ENCODE measurements at regions not wholly inside any gene's neighbourhood (a gene's known extent, or its start where the extent isn't known, plus 50 kb on each side); places are given as distances from the start of the nearest gene placed in this dataset.

DNA sequence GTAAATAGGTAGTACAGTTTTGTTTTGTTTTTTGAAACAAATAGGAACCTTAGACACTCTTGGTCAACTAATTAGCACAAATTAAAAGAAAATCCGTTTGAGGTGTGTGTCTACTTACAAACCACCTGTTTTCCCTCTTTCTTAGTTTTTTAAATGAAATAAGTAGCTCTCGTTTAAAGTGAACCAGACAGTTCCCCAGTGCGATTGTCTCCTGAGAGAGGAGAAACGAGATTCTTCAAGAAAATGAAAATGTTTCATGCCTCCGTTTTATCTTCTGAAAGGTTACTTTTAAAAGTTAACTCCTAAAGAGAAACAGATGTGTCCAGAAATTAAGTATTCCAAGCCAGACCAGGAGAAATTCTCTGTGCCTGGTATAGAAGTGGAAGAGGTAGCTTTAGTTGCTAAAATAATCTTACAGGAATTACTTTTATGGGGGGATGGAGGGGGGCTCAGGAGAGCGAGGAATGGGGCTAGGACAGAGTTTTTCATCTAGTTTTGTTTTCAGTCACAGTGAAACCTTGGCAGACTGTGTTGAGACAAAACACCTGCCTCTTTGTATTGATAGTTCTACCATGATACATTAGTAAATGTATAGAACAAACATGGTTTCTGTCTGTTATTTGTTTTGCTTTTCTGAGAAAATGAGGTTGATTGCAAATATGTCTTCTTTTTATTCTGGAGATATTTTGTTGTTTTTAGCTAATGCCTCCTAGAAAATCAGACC lies 155.1 kb upstream of the CNTN4 start:
- H3K27ac Mint-ChIP-seq (ENCODE audit: unreplicated experiment), result no peak overlapping the region
- H3K4me3 Mint-ChIP-seq (ENCODE audit: unreplicated experiment), result no peak overlapping the region
- TF ChIP-seq, protein P1, sequence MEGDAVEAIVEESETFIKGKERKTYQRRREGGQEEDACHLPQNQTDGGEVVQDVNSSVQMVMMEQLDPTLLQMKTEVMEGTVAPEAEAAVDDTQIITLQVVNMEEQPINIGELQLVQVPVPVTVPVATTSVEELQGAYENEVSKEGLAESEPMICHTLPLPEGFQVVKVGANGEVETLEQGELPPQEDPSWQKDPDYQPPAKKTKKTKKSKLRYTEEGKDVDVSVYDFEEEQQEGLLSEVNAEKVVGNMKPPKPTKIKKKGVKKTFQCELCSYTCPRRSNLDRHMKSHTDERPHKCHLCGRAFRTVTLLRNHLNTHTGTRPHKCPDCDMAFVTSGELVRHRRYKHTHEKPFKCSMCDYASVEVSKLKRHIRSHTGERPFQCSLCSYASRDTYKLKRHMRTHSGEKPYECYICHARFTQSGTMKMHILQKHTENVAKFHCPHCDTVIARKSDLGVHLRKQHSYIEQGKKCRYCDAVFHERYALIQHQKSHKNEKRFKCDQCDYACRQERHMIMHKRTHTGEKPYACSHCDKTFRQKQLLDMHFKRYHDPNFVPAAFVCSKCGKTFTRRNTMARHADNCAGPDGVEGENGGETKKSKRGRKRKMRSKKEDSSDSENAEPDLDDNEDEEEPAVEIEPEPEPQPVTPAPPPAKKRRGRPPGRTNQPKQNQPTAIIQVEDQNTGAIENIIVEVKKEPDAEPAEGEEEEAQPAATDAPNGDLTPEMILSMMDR (IDR thresholded peaks at IDR 0.05; ENCODE audit: unreplicated experiment), result no peak
- peaks cover 48% of the 10 kb centered on the region for H3K9me3 Mint-ChIP-seq (ENCODE audit: unreplicated experiment)
- peaks cover 5% of the 10 kb centered on the region for H3K36me3 Mint-ChIP-seq (ENCODE audit: low read depth, unreplicated experiment)
- no peaks in the 10 kb centered on the region for H3K4me1 Mint-ChIP-seq (ENCODE audit: unreplicated experiment)
- H3K27me3 Mint-ChIP-seq (ENCODE audit: unreplicated experiment), result no peaks in the 10 kb centered on the region
- no peak for DNase-seq (ENCODE audit: low spot score)

DNA sequence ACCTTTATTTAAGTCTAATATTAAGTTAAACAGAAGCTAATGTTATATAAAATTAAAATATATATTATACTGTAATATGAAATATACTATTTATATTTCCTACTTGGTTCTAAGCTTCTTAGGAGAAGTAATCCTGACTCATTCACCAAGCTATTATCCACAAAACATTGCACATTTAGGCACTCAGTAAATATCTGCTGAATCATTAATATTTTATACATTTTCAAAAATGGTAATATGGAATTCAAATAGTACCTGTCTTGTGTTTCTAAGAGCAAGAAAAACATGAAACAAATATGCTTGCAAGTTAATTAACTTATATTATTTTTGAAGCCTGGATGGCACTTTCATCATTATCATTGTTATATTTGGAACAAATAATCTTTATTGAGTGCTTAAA lies 153.0 kb upstream of the CNTN4 start:
- Mint-ChIP-seq H3K9me3 (ENCODE audit: unreplicated experiment) (peaks cover 37% of the 10 kb centered on the region), H3K27ac (ENCODE audit: unreplicated experiment) (no peak overlapping the region), H3K27me3 (ENCODE audit: unreplicated experiment) (no peaks in the 10 kb centered on the region), H3K36me3 (ENCODE audit: low read depth, unreplicated experiment) (no peaks in the 10 kb centered on the region), H3K4me3 (ENCODE audit: unreplicated experiment) (no peak overlapping the region), H3K4me1 (ENCODE audit: unreplicated experiment) (no peaks in the 10 kb centered on the region)
- TF ChIP-seq, protein P1 (IDR thresholded peaks at IDR 0.05; ENCODE audit: unreplicated experiment), result no peak
- DNase-seq (ENCODE audit: low spot score), result no peak

DNA sequence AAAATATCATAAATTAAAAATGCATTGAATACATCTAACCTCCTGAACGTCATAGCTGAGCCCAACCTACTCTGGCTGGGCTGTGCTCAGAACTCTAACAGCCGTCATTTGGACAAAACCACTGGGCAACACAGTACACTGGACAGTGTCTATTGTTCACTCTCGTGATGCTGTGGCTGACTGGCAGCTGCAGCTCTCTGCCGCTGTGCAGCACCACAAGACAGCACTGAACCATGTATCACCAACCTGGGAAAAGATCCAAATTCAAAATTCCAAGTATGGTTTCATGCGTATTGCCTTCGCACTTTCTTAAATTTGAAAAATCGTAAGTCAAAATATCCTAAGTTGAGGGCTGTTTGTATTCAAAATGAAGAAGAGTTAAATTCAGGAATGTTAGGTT lies 145.1 kb upstream of the CNTN4 start:
- peaks cover 1% of the 10 kb centered on the region for H3K36me3 Mint-ChIP-seq (ENCODE audit: low read depth, unreplicated experiment)
- H3K4me3 Mint-ChIP-seq (ENCODE audit: unreplicated experiment), result no peak overlapping the region
- H3K4me1 Mint-ChIP-seq (ENCODE audit: unreplicated experiment), result no peaks in the 10 kb centered on the region
- no peaks in the 10 kb centered on the region for H3K27me3 Mint-ChIP-seq (ENCODE audit: unreplicated experiment)
- TF ChIP-seq, protein P1 (IDR thresholded peaks at IDR 0.05; ENCODE audit: unreplicated experiment), result no peak
- no peak overlapping the region for H3K27ac Mint-ChIP-seq (ENCODE audit: unreplicated experiment)
- DNase-seq (ENCODE audit: low spot score), result no peak
- peaks cover 9% of the 10 kb centered on the region for H3K9me3 Mint-ChIP-seq (ENCODE audit: unreplicated experiment)

DNA sequence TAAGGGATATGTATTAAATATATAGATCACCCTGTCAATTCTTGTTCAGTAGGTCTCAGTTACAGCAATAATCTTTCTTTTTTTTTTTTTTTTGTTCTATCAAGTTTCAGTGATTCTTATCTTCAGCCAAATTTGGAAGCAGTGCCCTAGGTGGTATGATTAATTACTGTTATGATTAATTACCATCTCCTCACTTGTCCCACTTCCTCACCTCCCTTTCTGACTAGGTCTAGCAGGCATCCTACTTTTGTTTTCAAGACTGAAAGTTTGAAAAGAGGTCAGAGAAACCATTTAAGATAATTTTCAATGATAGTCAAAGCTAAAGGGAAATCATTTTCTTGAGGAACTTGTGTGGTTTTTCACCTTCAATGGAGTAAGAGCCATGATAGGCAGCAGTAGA lies 144.0 kb upstream of the CNTN4 start:
- H3K9me3 Mint-ChIP-seq (ENCODE audit: unreplicated experiment), result peaks cover 19% of the 10 kb centered on the region
- H3K27ac Mint-ChIP-seq (ENCODE audit: unreplicated experiment), result no peak overlapping the region
- H3K4me1 Mint-ChIP-seq (ENCODE audit: unreplicated experiment), result no peaks in the 10 kb centered on the region
- H3K27me3 Mint-ChIP-seq (ENCODE audit: unreplicated experiment), result no peaks in the 10 kb centered on the region
- H3K4me3 Mint-ChIP-seq (ENCODE audit: unreplicated experiment), result no peak overlapping the region
- H3K36me3 Mint-ChIP-seq (ENCODE audit: low read depth, unreplicated experiment), result peaks cover 4% of the 10 kb centered on the region
- no peak for DNase-seq (ENCODE audit: low spot score)
- TF ChIP-seq, protein P1 (IDR thresholded peaks at IDR 0.05; ENCODE audit: unreplicated experiment), result no peak

DNA sequence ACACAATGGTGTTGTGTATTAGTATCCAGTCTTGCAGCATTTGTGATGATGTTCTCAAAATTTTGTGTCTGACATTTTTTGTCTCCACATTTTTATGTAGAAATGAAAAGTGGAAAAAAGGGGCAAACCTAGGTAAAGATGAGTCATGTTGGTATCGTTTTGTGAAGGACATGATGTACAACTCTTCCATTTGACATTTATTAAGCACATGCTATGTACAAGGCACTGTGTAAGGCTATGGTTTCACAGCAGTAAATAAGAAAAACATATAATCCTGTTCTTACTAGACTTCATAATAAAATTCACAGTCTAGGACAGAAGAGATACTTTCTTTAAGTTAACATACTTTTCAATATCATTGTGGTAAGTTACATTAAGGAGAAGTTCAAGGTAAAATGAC lies 143.5 kb upstream of the CNTN4 start:
- Mint-ChIP-seq H3K36me3 (ENCODE audit: low read depth, unreplicated experiment) (peaks cover 4% of the 10 kb centered on the region), H3K9me3 (ENCODE audit: unreplicated experiment) (peaks cover 19% of the 10 kb centered on the region), H3K27ac (ENCODE audit: unreplicated experiment) (no peak overlapping the region), H3K27me3 (ENCODE audit: unreplicated experiment) (no peaks in the 10 kb centered on the region), H3K4me1 (ENCODE audit: unreplicated experiment) (no peaks in the 10 kb centered on the region), H3K4me3 (ENCODE audit: unreplicated experiment) (no peak overlapping the region)
- TF ChIP-seq, protein P1 (IDR thresholded peaks at IDR 0.05; ENCODE audit: unreplicated experiment), result no peak
- DNase-seq (ENCODE audit: low spot score), result no peak

All from endothelial cell (in vitro differentiated cells).